GM19395 (cell line): ENCODE measurements at regions not wholly inside any gene's neighbourhood (a gene's known extent, or its start where the extent isn't known, plus 50 kb on each side); places are given as distances from the start of the nearest gene placed in this dataset.

Experiments used
- ATAC-seq: cut with Tn5 transposase; IDR thresholded peaks from one replicate; pipeline ENCODE4 v1.9.1; 2021; ENCODE audit warnings: mild to moderate bottlenecking, moderate library complexity; ENCODE audit not compliant: unreplicated experiment

- ATAC-seq: no peak
These were observed 72.7 kb upstream of the SPRY2 start for GRCh38 chr13:80413611-80414010.

- ATAC-seq: no peak
These were observed 67.3 kb upstream of the SPRY2 start for GRCh38 chr13:80408270-80408669.

- peak; percentile 46 for ATAC-seq
These were observed 60.0 kb upstream of the SPRY2 start for GRCh38 chr13:80400865-80401426.

GRCh38 chr13:80400164-80400864 lies 59.4 kb upstream of the SPRY2 start:
- ATAC-seq: peak; percentile 62

- peak; percentile 52 for ATAC-seq
These were observed 58.6 kb upstream of the SPRY2 start for GRCh38 chr13:80399340-80400163.
